AG04450 (cell line): ENCODE measurements at regions not wholly inside any gene's neighbourhood (a gene's known extent, or its start where the extent isn't known, plus 50 kb on each side); places are given as distances from the start of the nearest gene placed in this dataset.

Experiments
- CTCF ChIA-PET: fragments of 300-600, 350-600 bp; formaldehyde crosslinking; extraction: SDS; loops from one replicate; lab custom pipeline; 2022; ENCODE audit warnings: antibody characterized with exemption, inconsistent platforms; lab: Charles Lee
- POLR2A ChIA-PET: fragments of 350-600 bp; formaldehyde crosslinking; extraction: SDS; loops from one replicate; lab custom pipeline; 2021; ENCODE audit warnings: antibody characterized with exemption, inconsistent platforms; lab: Yijun Ruan, JAX
- DNase-seq: peaks from one replicate; pipeline ENCODE4 v3.0.0-alpha.2; 2011; ENCODE audit warnings: low read depth, low spot score
- H3K27ac ChIP-seq: one replicate; pipeline ENCODE4 v1.5.1; 2012; ENCODE audit warnings: low read depth, low read length, control low read depth
- H3K27me3 ChIP-seq: one replicate; pipeline ENCODE4 v1.6.0; 2012; ENCODE audit warnings: low read length; ENCODE audit not compliant: control insufficient read depth, insufficient read depth
- H3K4me3 ChIP-seq: 2 replicates; pipeline ENCODE4 v1.5.1; 2011; ENCODE audit warnings: mild to moderate bottlenecking, low read depth, low read length, control low read depth
- H3K9me3 ChIP-seq: 2 replicates; pipeline ENCODE4 v1.5.1; 2012; ENCODE audit warnings: low read length; ENCODE audit not compliant: control insufficient read depth, insufficient read depth
- TF ChIP-seq, protein P1 (sequence below): IDR thresholded peaks from 2 replicates; pipeline ENCODE4 v1.5.1; 2011; ENCODE audit warnings: low read depth, low read length, control low read depth, inconsistent platforms

DNA sequence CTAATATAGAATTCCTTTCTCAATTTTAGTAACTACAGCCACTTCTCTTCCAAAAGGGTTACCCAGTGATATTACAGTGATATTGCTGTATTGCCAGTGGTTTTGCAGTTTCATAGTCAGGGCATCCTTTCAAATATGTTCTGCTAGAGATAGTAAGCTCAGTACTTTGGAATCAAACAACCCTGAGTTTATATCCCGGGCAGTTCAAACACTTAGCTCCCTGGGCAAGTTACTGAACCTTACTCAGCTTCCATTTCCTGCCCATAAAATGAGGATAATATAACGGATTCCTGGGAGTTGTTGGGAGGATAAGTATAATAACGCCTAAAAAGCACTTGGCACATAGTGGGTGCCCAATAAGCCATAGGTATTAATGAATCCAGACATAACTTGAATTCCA is 212.6 kb upstream of the PARD3B start:
- H3K27me3 ChIP-seq = no peaks in the 10 kb centered on the region
- 0 out of 2 replicates have a peak, but pooled peaks cover 2% of the 10 kb centered on the region for H3K9me3 ChIP-seq
- no peak overlapping the region for H3K27ac ChIP-seq
- TF ChIP-seq, protein P1, sequence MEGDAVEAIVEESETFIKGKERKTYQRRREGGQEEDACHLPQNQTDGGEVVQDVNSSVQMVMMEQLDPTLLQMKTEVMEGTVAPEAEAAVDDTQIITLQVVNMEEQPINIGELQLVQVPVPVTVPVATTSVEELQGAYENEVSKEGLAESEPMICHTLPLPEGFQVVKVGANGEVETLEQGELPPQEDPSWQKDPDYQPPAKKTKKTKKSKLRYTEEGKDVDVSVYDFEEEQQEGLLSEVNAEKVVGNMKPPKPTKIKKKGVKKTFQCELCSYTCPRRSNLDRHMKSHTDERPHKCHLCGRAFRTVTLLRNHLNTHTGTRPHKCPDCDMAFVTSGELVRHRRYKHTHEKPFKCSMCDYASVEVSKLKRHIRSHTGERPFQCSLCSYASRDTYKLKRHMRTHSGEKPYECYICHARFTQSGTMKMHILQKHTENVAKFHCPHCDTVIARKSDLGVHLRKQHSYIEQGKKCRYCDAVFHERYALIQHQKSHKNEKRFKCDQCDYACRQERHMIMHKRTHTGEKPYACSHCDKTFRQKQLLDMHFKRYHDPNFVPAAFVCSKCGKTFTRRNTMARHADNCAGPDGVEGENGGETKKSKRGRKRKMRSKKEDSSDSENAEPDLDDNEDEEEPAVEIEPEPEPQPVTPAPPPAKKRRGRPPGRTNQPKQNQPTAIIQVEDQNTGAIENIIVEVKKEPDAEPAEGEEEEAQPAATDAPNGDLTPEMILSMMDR = no peak
- ChIA-PET POLR2A (no interaction called here), CTCF (no interaction called here)
- H3K4me3 ChIP-seq = no peak overlapping the region
- DNase-seq = no peak

DNA sequence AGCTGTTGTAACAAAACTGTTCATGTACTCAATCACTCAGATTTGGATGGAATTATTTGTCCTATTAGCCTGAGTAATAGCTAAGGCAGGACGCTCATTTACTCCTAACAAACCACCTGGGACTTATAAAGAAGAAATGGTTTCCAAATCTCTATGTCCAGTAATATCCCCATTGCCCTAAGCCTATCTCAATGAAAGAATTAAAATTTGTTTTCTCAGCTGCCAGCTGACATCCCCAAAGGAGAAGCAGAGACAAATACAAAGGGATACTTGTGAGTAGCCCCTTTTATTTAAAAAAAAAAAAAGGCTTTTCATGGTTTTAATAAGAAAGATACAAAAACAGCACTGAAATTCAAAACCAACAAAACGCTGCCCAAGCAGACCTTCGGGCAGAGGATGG is 211.4 kb upstream of the PARD3B start:
- ChIA-PET POLR2A (no interaction called here), CTCF (interaction anchor here (1.4 kb wide), 1 partner anchor 10 kb away, joined by 3 read pairs; no protein-coding TSS in a partner anchor)
- no peak overlapping the region for H3K4me3 ChIP-seq
- H3K27ac ChIP-seq = no peak overlapping the region
- H3K27me3 ChIP-seq = no peaks in the 10 kb centered on the region
- DNase-seq = no peak
- TF ChIP-seq, protein P1 = no peak
- 0 out of 2 replicates have a peak, but pooled peaks cover 2% of the 10 kb centered on the region for H3K9me3 ChIP-seq

DNA sequence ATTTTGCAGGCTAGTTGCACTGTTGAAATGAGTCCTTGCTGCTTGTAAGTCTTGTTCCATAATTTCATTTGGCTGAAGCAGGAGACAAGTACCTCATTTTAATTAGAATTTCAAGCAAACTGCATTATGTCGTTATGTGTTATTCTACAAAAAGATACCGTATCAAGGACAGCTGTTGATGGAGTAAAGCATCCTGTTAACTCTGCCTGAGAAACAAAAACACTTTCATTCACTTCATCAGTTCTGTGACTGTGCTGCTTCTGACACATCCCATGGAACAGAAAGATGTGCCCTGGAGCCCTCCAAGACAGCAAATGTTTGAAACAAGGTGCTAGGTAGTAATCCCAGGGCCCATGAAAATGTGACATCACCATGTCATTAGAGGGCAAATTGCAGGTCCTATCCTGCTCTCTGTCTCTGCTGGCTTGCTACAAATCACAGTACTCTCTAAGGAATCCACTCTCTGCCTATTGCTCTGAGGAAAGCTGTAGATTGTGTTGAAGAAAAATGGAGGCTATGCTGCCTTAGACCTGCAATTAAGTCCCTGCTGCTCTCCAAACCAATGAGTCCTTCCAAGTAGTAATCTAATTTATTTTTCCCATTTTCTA is 209.7 kb upstream of the PARD3B start:
- POLR2A ChIA-PET = no interaction called here
- peaks cover 5% of the 10 kb centered on the region; the same call in 1 of the 2 replicates for H3K9me3 ChIP-seq
- no peaks in the 10 kb centered on the region for H3K27me3 ChIP-seq
- CTCF ChIA-PET = interaction anchor here (1.4 kb wide), 1 partner anchor 12 kb away, joined by 3 read pairs; no protein-coding TSS in a partner anchor
- H3K4me3 ChIP-seq = no peak overlapping the region
- H3K27ac ChIP-seq = no peak overlapping the region
- DNase-seq = no peak
- TF ChIP-seq, protein P1 = no peak

DNA sequence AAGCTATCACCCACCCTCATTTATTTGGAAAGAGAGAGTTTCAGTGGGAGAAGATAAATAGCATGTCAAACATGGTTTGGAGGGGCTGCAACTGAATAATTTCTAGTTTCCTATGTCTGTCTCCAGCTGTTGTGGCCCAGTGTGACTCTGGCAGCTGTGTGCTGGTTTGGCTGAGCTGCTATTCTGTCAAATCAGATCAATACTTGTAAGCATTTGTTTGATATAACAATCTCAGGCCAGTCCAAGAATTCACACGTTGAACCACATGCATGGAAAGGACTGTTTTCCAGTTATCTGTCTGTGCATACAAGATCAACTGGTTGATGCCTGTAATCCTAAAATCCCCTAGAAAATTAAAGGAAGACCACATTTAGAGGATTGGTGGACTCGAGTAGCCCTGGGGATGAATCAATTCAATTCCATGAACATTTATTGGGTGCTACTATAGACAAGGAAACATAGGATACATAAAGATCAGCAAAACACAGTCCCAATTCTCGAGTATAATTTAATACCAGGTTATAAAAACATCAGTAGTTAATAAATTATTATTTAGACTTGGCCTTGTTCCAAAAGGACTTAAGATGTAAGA is 209.0 kb upstream of the PARD3B start:
- POLR2A ChIA-PET = no interaction called here
- no peak for DNase-seq
- Histone ChIP-seq H3K4me3 (no peak overlapping the region), H3K27ac (no peak overlapping the region), H3K27me3 (no peaks in the 10 kb centered on the region), H3K9me3 (peaks cover 5% of the 10 kb centered on the region; the same call in 1 of the 2 replicates)
- TF ChIP-seq, protein P1 = no peak
- CTCF ChIA-PET = no interaction called here

DNA sequence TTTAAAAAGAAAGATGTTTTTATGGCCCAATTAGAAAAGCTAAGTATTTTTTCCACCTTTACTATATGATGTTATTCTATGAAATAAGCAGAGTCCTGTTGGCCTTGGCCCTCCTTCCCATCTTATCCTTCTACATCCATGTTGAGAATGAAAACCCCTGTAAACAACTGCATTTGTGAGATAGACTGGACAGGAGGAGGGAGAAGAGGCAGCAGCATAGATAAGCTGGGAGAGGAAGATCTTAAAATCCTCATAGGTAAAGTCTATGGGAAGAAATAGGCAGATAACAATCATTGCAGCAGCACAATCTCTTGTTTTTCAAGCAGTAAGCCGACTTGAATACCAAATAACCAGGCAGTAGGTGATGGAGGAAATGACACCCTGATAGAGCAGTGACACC is 207.6 kb upstream of the PARD3B start:
- POLR2A ChIA-PET = no interaction called here
- CTCF ChIA-PET = no interaction called here

More for the DNA sequence above, 207.6 kb upstream of the PARD3B start:
- no peak overlapping the region for H3K4me3 ChIP-seq
- peaks cover 5% of the 10 kb centered on the region; the same call in 1 of the 2 replicates for H3K9me3 ChIP-seq
- no peaks in the 10 kb centered on the region for H3K27me3 ChIP-seq
- TF ChIP-seq, protein P1 = no peak
- H3K27ac ChIP-seq = no peak overlapping the region
- DNase-seq = no peak
